ENCODE measurements at regions not wholly inside any gene's neighbourhood (a gene's known extent, or its start where the extent isn't known, plus 50 kb on each side); places are given as distances from the start of the nearest gene placed in this dataset.

GRCh38 chr18:59835605-59836379, 64.0 kb upstream of the PMAIP1 start:
- TF ChIP-seq, protein P1, sequence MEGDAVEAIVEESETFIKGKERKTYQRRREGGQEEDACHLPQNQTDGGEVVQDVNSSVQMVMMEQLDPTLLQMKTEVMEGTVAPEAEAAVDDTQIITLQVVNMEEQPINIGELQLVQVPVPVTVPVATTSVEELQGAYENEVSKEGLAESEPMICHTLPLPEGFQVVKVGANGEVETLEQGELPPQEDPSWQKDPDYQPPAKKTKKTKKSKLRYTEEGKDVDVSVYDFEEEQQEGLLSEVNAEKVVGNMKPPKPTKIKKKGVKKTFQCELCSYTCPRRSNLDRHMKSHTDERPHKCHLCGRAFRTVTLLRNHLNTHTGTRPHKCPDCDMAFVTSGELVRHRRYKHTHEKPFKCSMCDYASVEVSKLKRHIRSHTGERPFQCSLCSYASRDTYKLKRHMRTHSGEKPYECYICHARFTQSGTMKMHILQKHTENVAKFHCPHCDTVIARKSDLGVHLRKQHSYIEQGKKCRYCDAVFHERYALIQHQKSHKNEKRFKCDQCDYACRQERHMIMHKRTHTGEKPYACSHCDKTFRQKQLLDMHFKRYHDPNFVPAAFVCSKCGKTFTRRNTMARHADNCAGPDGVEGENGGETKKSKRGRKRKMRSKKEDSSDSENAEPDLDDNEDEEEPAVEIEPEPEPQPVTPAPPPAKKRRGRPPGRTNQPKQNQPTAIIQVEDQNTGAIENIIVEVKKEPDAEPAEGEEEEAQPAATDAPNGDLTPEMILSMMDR (IDR thresholded peaks at IDR 0.05; ENCODE audit: insufficient read depth, low read length, poor library complexity, severe bottlenecking) = no peak
- TF ChIP-seq EZH2phosphoT487 (conservative IDR thresholded peaks at IDR 0.05; ENCODE audit: low read length) = no peak
